ENCODE measurements at regions not wholly inside any gene's neighbourhood (a gene's known extent, or its start where the extent isn't known, plus 50 kb on each side); places are given as distances from the start of the nearest gene placed in this dataset.

DNA sequence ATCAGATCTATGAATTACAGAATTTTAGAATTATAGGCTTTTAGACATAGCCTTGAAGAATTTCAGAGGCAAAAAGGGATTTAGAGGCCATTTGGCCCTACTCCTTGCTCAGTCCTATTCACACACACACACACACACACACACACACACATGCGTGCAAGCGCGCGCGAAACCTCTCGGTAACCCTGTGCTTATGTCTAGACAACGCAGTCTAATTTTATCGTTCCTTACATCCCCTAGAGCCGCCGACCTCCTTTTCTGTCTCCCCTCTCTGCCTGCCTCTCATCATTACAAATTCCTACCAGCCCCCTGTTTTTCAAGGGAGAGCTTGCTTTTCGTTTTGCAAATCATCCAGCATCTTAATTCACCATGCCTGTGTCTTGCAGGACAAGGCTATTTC is 252.1 kb downstream of the FOXD2 start:
- TF ChIP-seq, protein P1, sequence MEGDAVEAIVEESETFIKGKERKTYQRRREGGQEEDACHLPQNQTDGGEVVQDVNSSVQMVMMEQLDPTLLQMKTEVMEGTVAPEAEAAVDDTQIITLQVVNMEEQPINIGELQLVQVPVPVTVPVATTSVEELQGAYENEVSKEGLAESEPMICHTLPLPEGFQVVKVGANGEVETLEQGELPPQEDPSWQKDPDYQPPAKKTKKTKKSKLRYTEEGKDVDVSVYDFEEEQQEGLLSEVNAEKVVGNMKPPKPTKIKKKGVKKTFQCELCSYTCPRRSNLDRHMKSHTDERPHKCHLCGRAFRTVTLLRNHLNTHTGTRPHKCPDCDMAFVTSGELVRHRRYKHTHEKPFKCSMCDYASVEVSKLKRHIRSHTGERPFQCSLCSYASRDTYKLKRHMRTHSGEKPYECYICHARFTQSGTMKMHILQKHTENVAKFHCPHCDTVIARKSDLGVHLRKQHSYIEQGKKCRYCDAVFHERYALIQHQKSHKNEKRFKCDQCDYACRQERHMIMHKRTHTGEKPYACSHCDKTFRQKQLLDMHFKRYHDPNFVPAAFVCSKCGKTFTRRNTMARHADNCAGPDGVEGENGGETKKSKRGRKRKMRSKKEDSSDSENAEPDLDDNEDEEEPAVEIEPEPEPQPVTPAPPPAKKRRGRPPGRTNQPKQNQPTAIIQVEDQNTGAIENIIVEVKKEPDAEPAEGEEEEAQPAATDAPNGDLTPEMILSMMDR (conservative IDR thresholded peaks at IDR 0.05 in 1 of 2, IDR thresholded peaks at IDR 0.05 in 1 of 2; ENCODE audit: extremely low read depth in 1 of 2, insufficient read depth in 1 of 2, low read depth in 1 of 2, low read length in 2 of 2) = no peak
- no peak for TF ChIP-seq EZH2 (IDR thresholded peaks at IDR 0.05; ENCODE audit: borderline replicate concordance, low read length)
